IMR-90 (cell line): ENCODE measurements at regions not wholly inside any gene's neighbourhood (a gene's known extent, or its start where the extent isn't known, plus 50 kb on each side); places are given as distances from the start of the nearest gene placed in this dataset.

Experiments
- ATAC-seq: fragments of 200-7000 bp; cut with Tn5 transposase; 2 replicates; pipeline ENCODE4 v1.9.1; 2020; ENCODE audit warnings: low read depth, mild to moderate bottlenecking, moderate library complexity
- BruUV-seq: library from RNA; stranded (reverse); fragments of 400-500 nt; replicated peaks from 2 replicates; lab custom pipeline; 2021; lab: Mats Ljungman, UMichigan
- CTCF ChIA-PET: fragments of 300-600 bp; formaldehyde crosslinking; extraction: SDS; loops from one replicate; lab custom pipeline; 2021; ENCODE audit warnings: antibody characterized with exemption; lab: Yijun Ruan, JAX
- POLR2A ChIA-PET: fragments of 300-600 bp; sonication (Branson Sonifier 250); formaldehyde crosslinking; loops from one replicate; lab custom pipeline; 2022; ENCODE audit warnings: antibody characterized with exemption; ENCODE audit not compliant: unreplicated experiment; lab: Charles Lee
- DNase-seq: peaks from one replicate; pipeline ENCODE4 v3.0.0; 2013
- H2AFZ ChIP-seq: replicated peaks from 2 replicates; pipeline ENCODE3; 2013; ENCODE audit warnings: low read length, mild to moderate bottlenecking; ENCODE audit not compliant: poor library complexity
- H2AK5ac ChIP-seq: 2 replicates; pipeline ENCODE4 v1.6.1; 2013; ENCODE audit warnings: low read depth, low read length, inconsistent platforms
- H2AK9ac ChIP-seq: replicated peaks from 2 replicates; pipeline ENCODE3; 2013; ENCODE audit warnings: mild to moderate bottlenecking, low read depth, low read length, moderate library complexity; ENCODE audit not compliant: poor library complexity
- H2BK120ac ChIP-seq: 2 replicates; pipeline ENCODE4 v1.6.1; 2013; ENCODE audit warnings: low read depth, low read length, inconsistent platforms
- H2BK15ac ChIP-seq: 3 replicates; pipeline ENCODE4 v1.6.1; 2013; ENCODE audit warnings: low read depth, low read length, inconsistent platforms
- H2BK20ac ChIP-seq: 2 replicates; pipeline ENCODE4 v1.6.1; 2013; ENCODE audit warnings: low read depth, mild to moderate bottlenecking, inconsistent platforms, low read length, moderate library complexity
- H2BK5ac ChIP-seq: 2 replicates; pipeline ENCODE4 v1.6.1; 2013; ENCODE audit warnings: mild to moderate bottlenecking, low read depth, low read length, inconsistent platforms; ENCODE audit not compliant: poor library complexity, severe bottlenecking
- H3K14ac ChIP-seq: replicated peaks from 2 replicates; pipeline ENCODE4 v1.6.1; 2013; ENCODE audit warnings: low read depth, low read length, inconsistent platforms
- H3K18ac ChIP-seq: 2 replicates; pipeline ENCODE4 v1.6.1; 2013; ENCODE audit warnings: low read depth, low read length, control low read depth
- H3K23ac ChIP-seq: 2 replicates; pipeline ENCODE4 v1.6.1; 2013; ENCODE audit warnings: low read depth, low read length, inconsistent platforms
- H3K27ac ChIP-seq: 2 replicates; pipeline ENCODE4 v1.5.1; 2013; ENCODE audit warnings: mild to moderate bottlenecking, control low read depth, low read length; ENCODE audit not compliant: insufficient read depth
- H3K27me3 ChIP-seq: 2 replicates; pipeline ENCODE4 v1.6.1; 2013; ENCODE audit warnings: low read length; ENCODE audit not compliant: control insufficient read depth, insufficient read depth
- H3K36me3 ChIP-seq: 2 replicates; pipeline ENCODE4 v1.6.1; 2013; ENCODE audit warnings: low read length, mixed read lengths; ENCODE audit not compliant: control insufficient read depth, insufficient read depth
- H3K4ac ChIP-seq: 2 replicates; pipeline ENCODE4 v1.6.1; 2013; ENCODE audit warnings: low read depth, low read length, inconsistent platforms
- H3K4me1 ChIP-seq: 2 replicates; pipeline ENCODE4 v1.6.1; 2013; ENCODE audit warnings: low read length, mixed read lengths; ENCODE audit not compliant: control insufficient read depth, insufficient read depth
- H3K4me2 ChIP-seq: 2 replicates; pipeline ENCODE4 v1.6.1; 2013; ENCODE audit warnings: low read depth, mild to moderate bottlenecking, control low read depth, low read length, moderate library complexity
- H3K4me3 ChIP-seq: 2 replicates; pipeline ENCODE4 v1.5.1; 2013; ENCODE audit warnings: low read depth, mild to moderate bottlenecking, control low read depth, low read length, moderate library complexity; ENCODE audit not compliant: insufficient read depth
- H3K56ac ChIP-seq: 2 replicates; pipeline ENCODE4 v1.6.1; 2013; ENCODE audit warnings: low read length, inconsistent platforms; ENCODE audit not compliant: insufficient read depth; ENCODE audit errors: extremely low read depth
- H3K79me1 ChIP-seq, 2 experiments: 2 replicates each; pipeline ENCODE4 v1.6.1; 2013; ENCODE audit warnings: low read length in 2 of 2, inconsistent platforms in 1 of 2, low read depth in 1 of 2
- H3K9ac ChIP-seq: 2 replicates; pipeline ENCODE4 v1.6.1; 2013; ENCODE audit warnings: low read depth, low read length, control low read depth
- H3K9me1 ChIP-seq: 2 replicates; pipeline ENCODE4 v1.6.1; 2013; ENCODE audit warnings: low read length, inconsistent platforms; ENCODE audit not compliant: insufficient read depth
- H3K9me3 ChIP-seq: 2 replicates; pipeline ENCODE4 v1.6.1; 2013; ENCODE audit warnings: low read length; ENCODE audit not compliant: control insufficient read depth, insufficient read depth
- H4K20me1 ChIP-seq: 2 replicates; pipeline ENCODE4 v1.6.1; 2013; ENCODE audit warnings: low read length, inconsistent platforms; ENCODE audit not compliant: insufficient read depth
- H4K5ac ChIP-seq: 2 replicates; pipeline ENCODE4 v1.6.1; 2013; ENCODE audit warnings: mild to moderate bottlenecking, low read depth, low read length, control low read depth
- H4K8ac ChIP-seq, 2 experiments: 2 replicates each; pipeline ENCODE4 v1.6.1; 2013; ENCODE audit warnings: low read depth in 2 of 2, low read length in 2 of 2, control low read depth in 1 of 2, inconsistent platforms in 1 of 2
- H4K91ac ChIP-seq: 2 replicates; pipeline ENCODE4 v1.6.1; 2013; ENCODE audit warnings: low read depth, low read length, inconsistent platforms; ENCODE audit not compliant: insufficient read depth
- BHLHE40 ChIP-seq: fragments of 150-350 bp; IDR thresholded peaks from 2 replicates; pipeline ENCODE4 v1.6.1; 2016; ENCODE audit warnings: mild to moderate bottlenecking, low read depth, low read length
- CEBPB ChIP-seq: IDR thresholded peaks from 2 replicates; pipeline ENCODE4 v1.6.1; 2012; ENCODE audit warnings: low read depth, low read length, improper control_type of control experiment
- CHD1 ChIP-seq: IDR thresholded peaks from 2 replicates; pipeline ENCODE4 v1.6.1; 2012; ENCODE audit warnings: low read depth, low read length, improper control_type of control experiment
- ELK1 ChIP-seq: fragments of 150-350 bp; IDR thresholded peaks from 2 replicates; pipeline ENCODE4 v1.6.1; 2016; ENCODE audit warnings: low read depth, mild to moderate bottlenecking, low read length, moderate library complexity, borderline replicate concordance
- MAFK ChIP-seq: IDR thresholded peaks from 2 replicates; pipeline ENCODE4 v1.6.1; 2012; ENCODE audit warnings: low read depth, low read length, improper control_type of control experiment
- MAZ ChIP-seq: IDR thresholded peaks from 2 replicates; pipeline ENCODE4 v1.6.1; 2012; ENCODE audit warnings: low read depth, mild to moderate bottlenecking, low read length, improper control_type of control experiment, moderate library complexity, borderline replicate concordance
- NFE2L2 ChIP-seq: fragments of 150-350 bp; IDR thresholded peaks from 2 replicates; pipeline ENCODE4 v1.6.1; 2016; ENCODE audit warnings: low read depth, mild to moderate bottlenecking, low read length
- POLR2A ChIP-seq: IDR thresholded peaks from 2 replicates; pipeline ENCODE4 v1.6.1; 2012; ENCODE audit warnings: mild to moderate bottlenecking, low read depth, low read length
- RAD21 ChIP-seq: IDR thresholded peaks from 2 replicates; pipeline ENCODE4 v1.6.1; 2012; ENCODE audit warnings: low read length, improper control_type of control experiment
- RCOR1 ChIP-seq: IDR thresholded peaks from 2 replicates; pipeline ENCODE4 v1.6.1; 2012; ENCODE audit warnings: mild to moderate bottlenecking, low read length, improper control_type of control experiment; ENCODE audit not compliant: insufficient replicate concordance
- RFX5 ChIP-seq: IDR thresholded peaks from 2 replicates; pipeline ENCODE4 v1.8.0; 2012; ENCODE audit warnings: low read depth, mild to moderate bottlenecking, low read length, moderate library complexity
- SMC3 ChIP-seq: fragments of 150-350 bp; IDR thresholded peaks from 2 replicates; pipeline ENCODE4 v1.6.1; 2016; ENCODE audit warnings: low read depth, mild to moderate bottlenecking, antibody characterized with exemption, low read length, moderate library complexity
- WGBS, 2 experiments: methylation state at CpG; one replicate each; pipeline versions ENCODE4 v1.1.5 to v1.1.7; 2013; ENCODE audit warnings: missing lambda C conversion rate in 2 of 2; ENCODE audit not compliant: insufficient read length in 1 of 2; ENCODE audit errors: extremely low coverage in 2 of 2; 5-methylcytosine and 5-hydroxymethylcytosine counted together
- dilution Hi-C: fragments of 300-500 bp; cut with HindIII; formaldehyde crosslinking; loops from one replicate; pipeline ENCODE4 v1.14.3; 2018; ENCODE audit warnings: low sequenced_read_pairs; ENCODE audit not compliant: unreplicated experiment
- in situ Hi-C: fragments of 300-500 bp; cut with MboI; formaldehyde crosslinking; loops from 3 replicates; pipeline ENCODE4 v1.14.3; 2019; ENCODE audit warnings: low sequenced_read_pairs, inconsistent platforms, mixed read lengths
- intact Hi-C: fragments of 100-400 bp; cut with micrococcal nuclease; formaldehyde crosslinking; loops from 2 replicates; pipeline ENCODE4 v1.10.0; 2022

GRCh38 chr5:167577616-167578015, 713.8 kb upstream of the WWC1 start:
- H3K4me1 ChIP-seq, result no peaks in the 10 kb centered on the region
- H3K4me3 ChIP-seq, result no peak overlapping the region
- CTCF ChIA-PET, result interaction anchor here (0.7 kb wide), 1 partner anchor 443 kb away, joined by 5 read pairs; no protein-coding TSS in a partner anchor
- no peak overlapping the region for H4K91ac ChIP-seq
- no peak overlapping the region for H3K23ac ChIP-seq
- H3K14ac ChIP-seq, result no peak overlapping the region
- H4K20me1 ChIP-seq, result no peaks in the 10 kb centered on the region
- H3K79me1 ChIP-seq, result no peaks in the 10 kb centered on the region
- H2AFZ ChIP-seq, result no peak overlapping the region
- H3K36me3 ChIP-seq, result no peaks in the 10 kb centered on the region
- intact Hi-C loops, result no loop called here
- H3K56ac ChIP-seq, result no peak overlapping the region
- H2BK5ac ChIP-seq, result no peak overlapping the region
- H3K4me2 ChIP-seq, result no peak overlapping the region
- DNase-seq (no peak), ATAC-seq (no peak)
- in situ Hi-C loops, result no loop called here
- no peak overlapping the region for H2BK15ac ChIP-seq
- H3K27ac ChIP-seq, result no peak overlapping the region
- no peaks in the 10 kb centered on the region for H3K9me3 ChIP-seq
- H2BK120ac ChIP-seq, result no peak overlapping the region
- no peak overlapping the region for H4K5ac ChIP-seq
- dilution Hi-C loops, result no loop called here
- no peak overlapping the region for H3K4ac ChIP-seq
- no peak overlapping the region for H3K18ac ChIP-seq
- no peak overlapping the region for H3K9ac ChIP-seq
- H2AK5ac ChIP-seq, result no peak overlapping the region
- H2AK9ac ChIP-seq, result no peak overlapping the region
- TF ChIP-seq CEBPB (no peak), MAZ (no peak), POLR2A (no peak), ELK1 (no peak), NFE2L2 (no peak), RCOR1 (no peak), RFX5 (no peak), BHLHE40 (no peak), CHD1 (no peak), MAFK (no peak), SMC3 (no peak), RAD21 (no peak)
- H4K8ac ChIP-seq, result no peak overlapping the region
- WGBS, 2 experiments, result no CpG with 5 or more reads among the region's 8 CpGs
- peaks cover 19% of the 10 kb centered on the region for H3K27me3 ChIP-seq
- H3K9me1 ChIP-seq, result no peaks in the 10 kb centered on the region
- no TSS peak for BruUV-seq
- no peak overlapping the region for H2BK20ac ChIP-seq
- POLR2A ChIA-PET, result no interaction called here
